NCI-H1930 (cell line): ENCODE measurements at regions not wholly inside any gene's neighbourhood (a gene's known extent, or its start where the extent isn't known, plus 50 kb on each side); places are given as distances from the start of the nearest gene placed in this dataset.

Experiments used
- DNase-seq, 2 experiments: peaks; one replicate each; lab custom pipeline; 2025; lab: John Stamatoyannopoulos, UW

DNA sequence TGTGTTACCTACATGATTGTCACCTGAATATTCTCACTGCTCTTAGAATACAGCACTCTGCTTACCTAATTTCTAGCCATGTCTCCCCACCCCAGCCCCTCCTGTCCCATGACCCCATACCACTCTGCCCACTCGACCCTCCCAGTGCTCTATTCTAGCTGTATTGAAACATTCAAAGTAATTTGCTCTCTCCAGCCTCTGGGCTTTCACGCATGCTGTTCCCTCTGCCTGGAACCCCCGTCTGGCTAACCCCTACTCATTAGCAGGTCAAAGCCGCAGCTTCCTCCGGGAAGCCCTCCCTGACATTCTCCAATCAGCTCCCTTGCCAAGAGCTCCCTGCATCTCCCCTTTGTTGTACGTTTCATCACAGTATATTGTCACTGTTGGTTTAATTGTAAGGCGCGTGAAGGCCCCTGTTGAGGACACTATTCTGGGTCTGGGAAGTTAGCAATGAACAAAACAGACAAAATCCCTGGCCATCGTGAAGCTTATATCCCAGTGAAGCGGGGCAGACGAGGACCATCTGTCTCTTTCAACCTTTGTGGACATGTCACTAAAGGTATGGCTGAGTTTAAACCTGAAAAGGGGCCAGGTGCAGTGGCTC lies 72.3 kb upstream of the LHX1 start:
- no peak for DNase-seq

DNA sequence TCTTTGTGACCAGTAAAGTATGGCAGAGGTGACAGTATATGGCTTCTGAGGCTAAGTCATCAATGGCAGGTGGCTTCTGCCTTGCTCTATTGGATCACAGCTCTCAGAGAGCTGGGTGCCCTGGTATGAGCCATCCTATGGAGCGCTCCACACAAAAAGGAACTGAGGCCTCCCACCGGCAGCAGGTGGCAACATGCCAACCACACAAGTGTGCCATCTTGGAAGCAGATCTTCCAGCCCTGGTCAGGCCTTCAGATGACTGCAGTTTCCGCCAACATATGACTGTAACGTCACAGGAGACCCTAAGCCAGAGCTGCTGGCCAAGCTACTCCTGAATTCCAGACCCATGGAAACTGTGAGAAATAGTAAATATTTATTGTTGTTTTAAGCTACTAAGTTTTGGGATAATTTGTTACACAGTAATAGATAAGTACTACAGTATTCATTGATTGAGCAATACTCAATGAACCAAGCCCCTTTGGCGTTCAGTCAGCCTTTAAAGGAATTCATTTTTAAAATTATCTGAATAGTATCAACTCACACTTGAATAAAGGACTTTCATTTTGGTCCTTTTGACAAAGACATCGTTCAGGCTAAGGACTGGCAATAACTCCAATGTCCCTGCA lies 69.4 kb upstream of the LHX1 start:
- no peak for DNase-seq

- no peak for DNase-seq
These were observed 68.5 kb upstream of the LHX1 start for GRCh38 chr17:36868777-36869176.

DNA sequence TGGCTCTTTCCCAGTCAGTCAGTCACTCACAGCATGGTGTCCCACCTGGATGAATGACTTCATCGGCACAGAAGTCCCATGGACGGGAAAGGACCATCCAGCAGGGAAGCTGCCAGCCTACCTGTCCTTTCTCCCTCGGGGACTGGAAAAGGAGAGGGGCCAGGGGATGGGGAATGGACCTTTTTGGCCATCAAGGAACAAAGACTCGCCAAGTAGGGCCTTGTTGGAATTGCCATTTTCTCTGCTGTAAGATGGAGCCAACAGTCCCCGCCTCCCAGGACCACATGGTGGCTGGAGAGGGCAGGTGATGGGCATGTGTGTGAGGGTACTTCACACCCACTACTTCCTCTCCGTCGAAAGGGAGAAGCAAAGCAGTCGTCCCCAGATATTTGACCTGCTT lies 67.8 kb upstream of the LHX1 start:
- DNase-seq = no peak

DNA sequence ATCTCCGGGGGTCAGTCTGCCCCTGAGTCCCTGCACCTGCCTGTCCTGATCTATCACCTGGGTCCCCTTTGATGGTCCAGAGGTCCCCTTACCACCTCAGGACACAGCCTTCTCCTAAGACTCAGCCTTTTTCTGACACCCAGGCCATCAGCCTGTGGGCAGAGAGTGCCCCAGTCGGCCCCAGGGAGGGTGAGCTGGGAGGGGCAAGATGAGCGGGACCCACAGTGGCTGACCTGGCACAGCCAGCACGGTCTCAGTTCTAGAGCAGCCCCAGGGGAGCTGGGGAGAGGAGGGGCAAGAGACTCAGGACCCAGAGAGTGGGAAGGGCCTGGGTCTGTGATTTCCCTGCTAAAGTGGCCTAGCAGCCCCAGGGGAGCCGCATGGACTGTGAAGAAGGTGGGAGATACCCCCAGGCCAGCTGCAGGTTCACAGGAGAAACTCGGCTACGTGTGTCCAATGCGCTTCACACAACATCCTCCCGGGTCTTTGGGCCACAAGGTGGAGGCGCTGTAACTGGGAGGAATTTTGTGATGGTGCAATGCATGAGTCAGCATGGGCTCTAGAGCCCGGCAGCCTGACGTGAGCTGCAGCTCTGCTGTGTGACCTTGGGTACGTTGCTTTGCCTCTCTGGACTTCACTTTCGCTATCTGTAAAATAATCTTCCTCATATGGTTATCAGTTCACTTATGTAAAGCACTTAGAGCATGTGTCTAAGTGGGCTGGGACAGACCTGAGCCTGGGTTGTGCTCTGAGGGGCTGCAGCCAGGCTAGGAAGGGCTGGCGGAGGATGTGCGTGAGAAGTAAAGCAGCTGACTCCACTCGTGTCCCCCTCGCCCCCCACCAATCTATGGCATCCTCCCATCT lies 67.2 kb upstream of the LHX1 start:
- DNase-seq = no peak

GRCh38 chr17:36870720-36870999 lies 66.6 kb upstream of the LHX1 start:
- no peak for DNase-seq

GRCh38 chr17:36875698-36876293 lies 61.5 kb upstream of the LHX1 start:
- no peak for DNase-seq

- no peak for DNase-seq
These were observed 60.3 kb upstream of the LHX1 start for GRCh38 chr17:36876966-36877365.

GRCh38 chr17:36877771-36878170 lies 59.5 kb upstream of the LHX1 start:
- no peak for DNase-seq

- DNase-seq = no peak
These were observed 59.1 kb upstream of the LHX1 start for GRCh38 chr17:36878216-36878615.

- no peak for DNase-seq
These were observed 58.2 kb upstream of the LHX1 start for GRCh38 chr17:36879027-36879426.

DNA sequence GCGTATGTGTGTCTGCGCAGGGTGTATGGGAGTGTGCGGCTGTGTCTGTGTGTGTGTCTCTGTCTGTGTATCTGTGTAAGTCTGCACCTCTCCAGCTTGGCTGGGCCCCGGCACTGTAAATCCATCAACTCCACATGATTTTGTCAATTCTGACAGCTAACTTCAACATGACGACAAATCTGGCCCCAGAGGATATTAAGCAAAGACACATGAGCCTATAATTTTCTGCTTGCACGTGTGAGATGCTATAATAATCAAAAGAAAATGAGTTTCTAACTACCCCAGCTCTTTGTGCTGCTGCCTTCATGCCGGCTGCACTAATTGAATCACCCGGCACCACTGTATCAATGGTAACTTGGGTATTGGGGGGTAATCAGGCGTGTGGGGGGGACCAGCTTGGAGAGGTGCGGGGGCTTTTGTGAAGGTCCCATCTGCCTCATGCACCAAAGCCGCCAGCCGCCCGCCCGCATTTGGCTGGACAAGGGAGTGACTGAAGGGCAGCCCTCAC lies 57.6 kb upstream of the LHX1 start:
- DNase-seq = no peak

GRCh38 chr17:36880268-36880905 lies 56.9 kb upstream of the LHX1 start:
- no peak for DNase-seq

DNA sequence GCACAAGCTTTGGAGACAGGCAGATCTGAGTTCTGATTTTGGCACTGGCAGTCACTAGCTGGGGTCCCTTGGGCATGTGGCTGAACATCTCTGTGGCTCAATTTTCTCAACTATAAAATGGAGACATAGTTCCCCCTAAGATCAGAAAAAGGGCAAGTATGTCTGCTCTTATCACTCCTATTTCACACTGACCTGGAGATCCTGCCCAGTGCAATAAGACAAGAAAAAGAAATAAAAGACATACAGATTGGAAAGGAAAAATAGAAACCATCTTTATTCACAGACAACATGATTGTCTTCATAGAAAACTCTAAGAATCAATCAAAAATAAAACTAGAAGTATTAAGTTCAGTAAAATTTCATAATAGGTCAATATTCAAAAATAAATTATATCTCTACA lies 56.0 kb upstream of the LHX1 start:
- no peak for DNase-seq

GRCh38 chr17:36884495-36885152 lies 52.7 kb upstream of the LHX1 start:
- no peak for DNase-seq

DNA sequence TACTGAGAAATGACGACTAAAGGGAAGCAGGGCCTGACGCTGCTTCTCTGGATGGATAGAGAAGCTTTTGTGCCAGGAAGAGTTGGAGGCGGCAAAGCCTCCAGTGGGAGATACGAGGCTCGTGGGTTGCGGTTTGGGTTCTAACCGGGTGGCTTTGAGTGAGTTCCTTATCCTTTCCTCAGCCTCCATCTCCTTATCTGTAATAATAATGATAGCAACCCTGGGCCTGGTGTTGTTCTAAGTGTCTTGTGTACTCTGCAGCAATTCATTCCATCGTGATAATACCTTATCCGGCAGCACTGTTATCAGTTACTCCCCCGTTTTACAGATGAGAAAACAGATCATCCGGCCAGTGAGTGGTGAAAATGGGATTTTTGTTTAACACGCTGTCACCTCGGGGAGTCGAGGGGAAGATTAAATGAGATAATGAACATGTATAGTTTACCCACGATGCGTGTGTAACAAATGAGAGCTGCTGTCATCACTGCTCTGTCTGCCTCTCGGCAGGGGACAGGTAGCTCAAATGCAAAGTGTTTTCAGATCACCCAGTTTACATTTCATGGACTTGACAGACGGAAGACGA lies 52.0 kb upstream of the LHX1 start:
- no peak for DNase-seq

DNA sequence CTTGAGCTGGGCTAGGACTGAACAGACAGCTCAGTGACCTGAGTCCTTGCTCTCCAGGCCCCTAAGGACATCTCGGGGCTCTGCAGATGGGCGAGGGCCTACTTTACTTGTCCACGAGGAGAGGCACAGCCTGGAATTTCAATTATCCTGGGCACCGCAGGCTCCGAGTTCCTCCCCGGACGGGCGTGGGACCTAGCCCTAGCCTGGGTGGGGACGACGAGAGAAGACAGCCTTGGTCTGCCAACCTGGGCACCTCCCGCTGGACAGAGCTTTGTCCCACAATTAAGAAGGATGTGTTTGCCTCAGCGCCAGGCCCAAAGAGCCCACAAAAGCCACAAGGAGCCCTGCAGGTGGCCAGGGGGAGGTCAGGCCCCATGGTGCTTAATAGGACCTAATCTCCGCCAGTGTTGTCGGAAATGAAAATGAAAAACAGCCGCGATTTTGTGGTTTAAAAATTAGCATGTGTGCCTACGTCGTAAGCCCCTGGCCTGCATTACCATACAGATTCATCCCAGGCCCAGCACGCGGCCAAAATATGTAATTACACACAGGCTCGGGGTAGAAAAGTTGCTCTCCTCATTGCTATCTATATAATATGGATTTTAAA lies 51.4 kb upstream of the LHX1 start:
- DNase-seq = no peak
